Epithelial cell of proximal tubule (primary cell): ENCODE measurements at regions not wholly inside any gene's neighbourhood (a gene's known extent, or its start where the extent isn't known, plus 50 kb on each side); places are given as distances from the start of the nearest gene placed in this dataset.

Source experiments
- DNase-seq: peaks from one replicate; pipeline ENCODE4 v3.0.0-alpha.2; 2011; ENCODE audit warnings: low read depth
- H3K4me3 ChIP-seq: 2 replicates; pipeline ENCODE4 v1.5.1; 2011; ENCODE audit warnings: low read depth, mild to moderate bottlenecking, low read length
- CTCF ChIP-seq: conservative IDR thresholded peaks from 2 replicates; pipeline ENCODE4 v1.5.1; 2012; ENCODE audit warnings: low read depth, mild to moderate bottlenecking, low read length

GRCh38 chr22:27393371-27393770 lies 408.2 kb downstream of the MN1 start:
- H3K4me3 ChIP-seq: no peak overlapping the region
- no peak for DNase-seq
- no peak for TF ChIP-seq CTCF

GRCh38 chr22:27394806-27395404 lies 406.7 kb downstream of the MN1 start:
- no peak for DNase-seq
- H3K4me3 ChIP-seq: no peak overlapping the region
- TF ChIP-seq CTCF: no peak

- no peak for DNase-seq
- no peak for TF ChIP-seq CTCF
- no peak overlapping the region for H3K4me3 ChIP-seq
These were observed 404.3 kb downstream of the MN1 start for GRCh38 chr22:27397036-27397953.

GRCh38 chr22:27397954-27398342 lies 403.6 kb downstream of the MN1 start:
- DNase-seq: no peak
- H3K4me3 ChIP-seq: no peak overlapping the region
- no peak for TF ChIP-seq CTCF

GRCh38 chr22:27399161-27399560 lies 402.4 kb downstream of the MN1 start:
- no peak for DNase-seq

GRCh38 chr22:27400811-27401210 lies 400.7 kb downstream of the MN1 start:
- H3K4me3 ChIP-seq: no peak overlapping the region
- TF ChIP-seq CTCF: no peak
- DNase-seq: no peak

More at GRCh38 chr22:27399161-27399560, 402.4 kb downstream of the MN1 start:
- no peak overlapping the region for H3K4me3 ChIP-seq
- no peak for TF ChIP-seq CTCF
